ENCODE measurements at regions not wholly inside any gene's neighbourhood (a gene's known extent, or its start where the extent isn't known, plus 50 kb on each side); places are given as distances from the start of the nearest gene placed in this dataset.

- DNase-seq (ENCODE audit: low spot score) = no peak
These were observed 83.3 kb downstream of the SOD2 start for GRCh38 chr6:159609652-159610178.

GRCh38 chr6:159608961-159609651 is 83.9 kb downstream of the SOD2 start:
- TF ChIP-seq CTCF (IDR thresholded peaks at IDR 0.05; ENCODE audit: extremely low read depth, missing control alignments) = peak; percentile 62
- peak; percentile 63 for DNase-seq (ENCODE audit: low spot score)

More at GRCh38 chr6:159609652-159610178, 83.3 kb downstream of the SOD2 start:
- TF ChIP-seq CTCF (IDR thresholded peaks at IDR 0.05; ENCODE audit: extremely low read depth, missing control alignments) = no peak

GRCh38 chr6:159606786-159607185 is 86.3 kb downstream of the SOD2 start:
- DNase-seq (ENCODE audit: low spot score) = no peak
- TF ChIP-seq CTCF (IDR thresholded peaks at IDR 0.05; ENCODE audit: extremely low read depth, missing control alignments) = no peak

- TF ChIP-seq CTCF (IDR thresholded peaks at IDR 0.05; ENCODE audit: extremely low read depth, missing control alignments) = no peak
- no peak for DNase-seq (ENCODE audit: low spot score)
These were observed 88.5 kb downstream of the SOD2 start for GRCh38 chr6:159604443-159604956.

- no peak for TF ChIP-seq CTCF (IDR thresholded peaks at IDR 0.05; ENCODE audit: extremely low read depth, missing control alignments)
- no peak for DNase-seq (ENCODE audit: low spot score)
These were observed 90.5 kb downstream of the SOD2 start for GRCh38 chr6:159602431-159603041.

- DNase-seq (ENCODE audit: low spot score) = no peak
- TF ChIP-seq CTCF (IDR thresholded peaks at IDR 0.05; ENCODE audit: extremely low read depth, missing control alignments) = no peak
These were observed 91.8 kb downstream of the SOD2 start for GRCh38 chr6:159601211-159601610.

- no peak for TF ChIP-seq CTCF (IDR thresholded peaks at IDR 0.05; ENCODE audit: extremely low read depth, missing control alignments)
- DNase-seq (ENCODE audit: low spot score) = no peak
These were observed 97.9 kb downstream of the SOD2 start for GRCh38 chr6:159595173-159595572.
